ENCODE measurements at regions not wholly inside any gene's neighbourhood (a gene's known extent, or its start where the extent isn't known, plus 50 kb on each side); places are given as distances from the start of the nearest gene placed in this dataset.

DNA sequence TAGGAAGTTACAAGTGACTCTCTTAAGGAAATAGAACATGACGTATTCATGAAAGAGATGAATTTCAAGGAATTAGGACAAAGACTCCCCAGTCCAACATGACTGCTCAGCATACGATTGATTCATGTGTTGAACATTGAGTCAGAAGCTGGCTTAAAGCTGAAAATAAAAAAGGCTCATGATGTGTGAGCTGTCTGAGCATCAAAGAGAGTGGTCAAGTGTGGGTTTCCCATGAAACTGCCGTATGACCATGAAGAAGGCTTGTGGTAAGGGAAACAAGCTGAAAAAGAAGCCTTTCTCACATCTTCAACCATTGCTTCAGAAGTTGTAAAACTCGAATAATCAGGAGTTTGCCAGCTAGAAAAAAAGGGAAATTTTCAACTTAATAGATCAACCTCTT lies 201.9 kb upstream of the APCDD1 start:
- TF ChIP-seq EP300 (IDR thresholded peaks at IDR 0.05) (no peak), POLR2A (IDR thresholded peaks at IDR 0.05) (no peak)
- TF ChIP-seq, protein P1, sequence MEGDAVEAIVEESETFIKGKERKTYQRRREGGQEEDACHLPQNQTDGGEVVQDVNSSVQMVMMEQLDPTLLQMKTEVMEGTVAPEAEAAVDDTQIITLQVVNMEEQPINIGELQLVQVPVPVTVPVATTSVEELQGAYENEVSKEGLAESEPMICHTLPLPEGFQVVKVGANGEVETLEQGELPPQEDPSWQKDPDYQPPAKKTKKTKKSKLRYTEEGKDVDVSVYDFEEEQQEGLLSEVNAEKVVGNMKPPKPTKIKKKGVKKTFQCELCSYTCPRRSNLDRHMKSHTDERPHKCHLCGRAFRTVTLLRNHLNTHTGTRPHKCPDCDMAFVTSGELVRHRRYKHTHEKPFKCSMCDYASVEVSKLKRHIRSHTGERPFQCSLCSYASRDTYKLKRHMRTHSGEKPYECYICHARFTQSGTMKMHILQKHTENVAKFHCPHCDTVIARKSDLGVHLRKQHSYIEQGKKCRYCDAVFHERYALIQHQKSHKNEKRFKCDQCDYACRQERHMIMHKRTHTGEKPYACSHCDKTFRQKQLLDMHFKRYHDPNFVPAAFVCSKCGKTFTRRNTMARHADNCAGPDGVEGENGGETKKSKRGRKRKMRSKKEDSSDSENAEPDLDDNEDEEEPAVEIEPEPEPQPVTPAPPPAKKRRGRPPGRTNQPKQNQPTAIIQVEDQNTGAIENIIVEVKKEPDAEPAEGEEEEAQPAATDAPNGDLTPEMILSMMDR (IDR thresholded peaks at IDR 0.05): no peak

Measured in ovary (tissue), 3 donors.